CD4-positive, alpha-beta T cell treated with Interleukin-15 for 4 hours (primary cell): ENCODE measurements at regions not wholly inside any gene's neighbourhood (a gene's known extent, or its start where the extent isn't known, plus 50 kb on each side); places are given as distances from the start of the nearest gene placed in this dataset.

Source experiments
- DNase-seq: peaks from one replicate; pipeline ENCODE4 v3.0.0-alpha.2; 2020; ENCODE audit warnings: low spot score

- DNase-seq = no peak
These were observed 180.8 kb downstream of the HS3ST3B1 start for GRCh38 chr17:14481664-14482063.

GRCh38 chr17:14474591-14474990 lies 173.7 kb downstream of the HS3ST3B1 start:
- DNase-seq = no peak

GRCh38 chr17:14471052-14471451 lies 170.2 kb downstream of the HS3ST3B1 start:
- no peak for DNase-seq

- DNase-seq = no peak
These were observed 169.5 kb downstream of the HS3ST3B1 start for GRCh38 chr17:14470417-14470816.

- no peak for DNase-seq
These were observed 169.1 kb downstream of the HS3ST3B1 start for GRCh38 chr17:14469971-14470370.

GRCh38 chr17:14468858-14469257 lies 168.0 kb downstream of the HS3ST3B1 start:
- DNase-seq = no peak

- no peak for DNase-seq
These were observed 160.3 kb downstream of the HS3ST3B1 start for GRCh38 chr17:14461227-14461548.

- no peak for DNase-seq
These were observed 159.8 kb downstream of the HS3ST3B1 start for GRCh38 chr17:14460516-14461226.

GRCh38 chr17:14459955-14460354 lies 159.1 kb downstream of the HS3ST3B1 start:
- DNase-seq = no peak

GRCh38 chr17:14458724-14459123 lies 157.8 kb downstream of the HS3ST3B1 start:
- no peak for DNase-seq

- DNase-seq = no peak
These were observed 153.9 kb downstream of the HS3ST3B1 start for GRCh38 chr17:14454746-14455145.

GRCh38 chr17:14452856-14453255 lies 152.0 kb downstream of the HS3ST3B1 start:
- DNase-seq = no peak

GRCh38 chr17:14451729-14452191 lies 150.9 kb downstream of the HS3ST3B1 start:
- no peak for DNase-seq

- no peak for DNase-seq
These were observed 147.9 kb downstream of the HS3ST3B1 start for GRCh38 chr17:14448818-14449217.

- DNase-seq = no peak
These were observed 145.9 kb downstream of the HS3ST3B1 start for GRCh38 chr17:14446825-14447224.

- no peak for DNase-seq
These were observed 144.0 kb downstream of the HS3ST3B1 start for GRCh38 chr17:14444915-14445314.

GRCh38 chr17:14442798-14443528 lies 142.1 kb downstream of the HS3ST3B1 start:
- no peak for DNase-seq

- no peak for DNase-seq
These were observed 136.3 kb downstream of the HS3ST3B1 start for GRCh38 chr17:14437176-14437575.

GRCh38 chr17:14436266-14436665 lies 135.4 kb downstream of the HS3ST3B1 start:
- DNase-seq = no peak

- no peak for DNase-seq
These were observed 133.6 kb downstream of the HS3ST3B1 start for GRCh38 chr17:14434506-14434905.

- DNase-seq = no peak
These were observed 131.2 kb downstream of the HS3ST3B1 start for GRCh38 chr17:14432079-14432478.

- no peak for DNase-seq
These were observed 128.2 kb downstream of the HS3ST3B1 start for GRCh38 chr17:14429084-14429483.

- peak; percentile 31 for DNase-seq
These were observed 127.8 kb downstream of the HS3ST3B1 start for GRCh38 chr17:14428648-14429029.
